Endometrium (tissue), 2 donors: ENCODE measurements at regions not wholly inside any gene's neighbourhood (a gene's known extent, or its start where the extent isn't known, plus 50 kb on each side); places are given as distances from the start of the nearest gene placed in this dataset.
A peak's percentile ranks its signal among the peaks of the same experiment; 100 is the strongest.

Source experiments
- FAIRE-seq: peaks from 2 replicates; lab custom pipeline; 2012; peaks lifted over from hg19 to GRCh38; lab: Jason Lieb, UNC
- donor health status: control.
- donor health status: control.

- no peak for FAIRE-seq
Measured at GRCh38 chr6:25068866-25069265, 133.1 kb upstream of the RIPOR2 start.

- peak; percentile 93 for FAIRE-seq
Measured at GRCh38 chr6:25070547-25071366, 135.0 kb upstream of the RIPOR2 start.

GRCh38 chr6:25078141-25078540, 142.4 kb upstream of the RIPOR2 start:
- FAIRE-seq, result no peak

- FAIRE-seq, result no peak
Measured at GRCh38 chr6:25083784-25084507, 148.2 kb upstream of the RIPOR2 start.

- no peak for FAIRE-seq
Measured at GRCh38 chr6:25084508-25084833, 148.7 kb upstream of the RIPOR2 start.

GRCh38 chr6:25085756-25086155, 150.0 kb upstream of the RIPOR2 start:
- FAIRE-seq, result no peak

GRCh38 chr6:25086500-25087091, 150.8 kb upstream of the RIPOR2 start:
- no peak for FAIRE-seq

GRCh38 chr6:25088513-25088912, 152.8 kb upstream of the RIPOR2 start:
- FAIRE-seq, result no peak

- FAIRE-seq, result no peak
Measured at GRCh38 chr6:25089442-25089841, 153.7 kb upstream of the RIPOR2 start.

- FAIRE-seq, result no peak
Measured at GRCh38 chr6:25094726-25095125, 159.0 kb upstream of the RIPOR2 start.

GRCh38 chr6:25100288-25100687, 164.5 kb upstream of the RIPOR2 start:
- no peak for FAIRE-seq

- FAIRE-seq, result no peak
Measured at GRCh38 chr6:25103603-25104002, 167.8 kb upstream of the RIPOR2 start.

GRCh38 chr6:25105070-25105925, 169.5 kb upstream of the RIPOR2 start:
- no peak for FAIRE-seq

- FAIRE-seq, result no peak
Measured at GRCh38 chr6:25107218-25107617, 171.5 kb upstream of the RIPOR2 start.

GRCh38 chr6:25111782-25112181, 167.4 kb upstream of the CARMIL1 start:
- no peak for FAIRE-seq

- FAIRE-seq, result no peak
Measured at GRCh38 chr6:25112322-25112773, 166.8 kb upstream of the CARMIL1 start.

- no peak for FAIRE-seq
Measured at GRCh38 chr6:25113436-25113835, 165.7 kb upstream of the CARMIL1 start.

GRCh38 chr6:25118038-25118437, 161.1 kb upstream of the CARMIL1 start:
- FAIRE-seq, result no peak

- FAIRE-seq, result no peak
Measured at GRCh38 chr6:25121186-25121585, 158.0 kb upstream of the CARMIL1 start.

- FAIRE-seq, result no peak
Measured at GRCh38 chr6:25122001-25122400, 157.2 kb upstream of the CARMIL1 start.

GRCh38 chr6:25122622-25123237, 156.4 kb upstream of the CARMIL1 start:
- no peak for FAIRE-seq

- FAIRE-seq, result no peak
Measured at GRCh38 chr6:25124216-25124715, 154.9 kb upstream of the CARMIL1 start.
